ENCODE measurements at regions not wholly inside any gene's neighbourhood (a gene's known extent, or its start where the extent isn't known, plus 50 kb on each side); places are given as distances from the start of the nearest gene placed in this dataset.
"Not testable (repeated sequence)": the region's sequence is repeated elsewhere in the genome, so short reads cannot be mapped to it uniquely, and the experiment has no call there.

DNA sequence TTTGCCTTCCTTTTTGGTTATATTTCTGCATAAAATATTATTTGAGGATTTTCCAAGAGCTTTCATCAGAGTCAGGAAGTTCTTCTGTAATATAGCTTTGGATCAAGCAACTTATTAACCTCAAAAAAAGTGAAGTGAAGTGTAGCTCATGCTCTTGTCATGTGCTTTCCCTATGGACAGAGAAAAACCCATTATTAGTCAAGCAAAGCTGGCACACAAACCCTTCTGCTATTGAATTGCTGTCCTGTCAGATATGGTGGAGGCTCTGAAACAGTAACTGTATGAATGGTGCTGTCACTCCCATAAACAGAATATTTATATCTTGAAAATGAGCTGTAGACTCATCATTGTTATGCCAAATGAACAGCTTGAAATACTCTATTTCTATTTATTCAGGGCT is 1533.3 kb downstream of the RPIA start:
- DNase-seq (ENCODE audit: low read depth): not testable (repeated sequence)

GRCh38 chr2:90226465-90227072 is 1535.1 kb downstream of the RPIA start:
- not testable (repeated sequence) for DNase-seq (ENCODE audit: low read depth)

DNA sequence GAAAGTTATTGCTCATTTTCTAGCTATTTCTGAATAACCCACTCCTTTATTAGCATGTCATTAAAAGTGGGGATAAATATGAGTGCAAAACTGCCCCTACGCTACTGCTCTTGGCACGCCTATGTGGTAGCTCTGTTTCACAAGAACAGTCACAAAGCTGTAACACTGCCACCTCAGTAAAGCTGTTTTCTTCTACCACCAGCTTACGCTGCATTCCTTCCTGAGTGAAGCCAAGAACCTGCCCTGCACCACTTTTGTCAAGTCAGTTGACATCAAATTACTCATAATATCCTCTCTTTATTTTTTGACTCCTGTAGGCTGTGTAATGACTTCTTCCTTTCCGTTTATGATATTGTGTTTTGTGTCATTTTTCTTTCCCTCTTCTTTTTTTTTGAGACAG is 1539.7 kb downstream of the RPIA start:
- DNase-seq (ENCODE audit: low read depth): not testable (repeated sequence)

DNA sequence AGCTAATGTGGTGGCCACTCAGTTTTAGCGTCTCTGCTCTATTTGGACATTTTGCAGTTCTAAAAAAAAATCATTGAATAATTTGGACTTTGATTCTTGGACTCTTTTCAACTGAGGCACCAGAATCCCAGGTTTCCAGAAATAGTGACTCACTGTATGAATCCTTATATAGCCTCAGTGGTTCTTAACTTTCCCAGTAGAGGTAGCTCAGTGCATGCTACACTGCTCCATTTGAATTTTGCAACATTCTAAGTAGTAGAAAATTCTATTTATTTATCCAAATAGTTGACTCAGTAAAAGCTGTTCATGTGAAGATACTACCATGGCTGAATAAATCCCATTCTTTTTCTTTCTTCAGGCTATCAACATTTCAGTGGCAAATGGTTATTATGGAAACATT is 1544.0 kb downstream of the RPIA start:
- DNase-seq (ENCODE audit: low read depth): not testable (repeated sequence)

- DNase-seq (ENCODE audit: low read depth): not testable (repeated sequence)
Observed at GRCh38 chr2:90237923-90238361, 1546.5 kb downstream of the RPIA start.

DNA sequence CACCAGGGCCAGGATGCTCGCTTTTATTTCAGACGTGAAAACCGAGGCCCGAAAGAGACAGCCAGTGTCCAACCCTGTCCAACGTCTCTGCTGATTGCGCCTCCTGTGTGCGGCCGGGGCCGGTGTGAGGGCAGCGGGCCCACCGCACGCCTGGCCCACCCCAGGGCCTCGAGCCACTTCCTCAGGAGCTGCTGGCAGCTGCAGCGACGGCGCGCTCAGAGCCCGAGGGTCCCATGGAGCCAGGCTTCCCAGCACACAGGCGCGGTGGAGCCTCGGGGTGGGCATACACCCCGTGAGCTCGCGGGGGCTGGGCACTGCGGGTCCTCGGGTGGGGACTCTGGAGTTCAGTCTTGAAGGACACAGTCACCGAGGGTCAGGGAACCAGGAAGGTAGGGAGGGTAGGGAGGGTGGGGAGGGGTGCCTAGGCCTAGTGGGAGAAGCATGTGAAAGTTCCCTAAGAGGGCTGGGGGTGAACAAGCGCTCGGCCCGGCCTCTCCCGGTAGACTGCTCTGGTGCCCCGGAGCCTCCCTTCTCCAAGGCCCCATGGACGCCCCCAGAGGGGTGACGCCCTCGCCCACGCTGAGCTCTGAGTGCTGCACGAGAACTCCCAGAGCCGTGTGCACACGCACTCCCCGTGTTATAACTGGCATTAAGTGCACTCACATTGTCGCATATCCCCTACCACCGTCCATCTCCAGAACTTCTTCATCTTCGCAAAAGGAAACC is 1547.2 kb downstream of the RPIA start:
- DNase-seq (ENCODE audit: low read depth): not testable (repeated sequence)

GRCh38 chr2:90239769-90240168 is 1548.3 kb downstream of the RPIA start:
- not testable (repeated sequence) for DNase-seq (ENCODE audit: low read depth)

- not testable (repeated sequence) for DNase-seq (ENCODE audit: low read depth)
Observed at GRCh38 chr2:90244902-90245765, 1553.7 kb downstream of the RPIA start.

- not testable (repeated sequence) for DNase-seq (ENCODE audit: low read depth)
Observed at GRCh38 chr2:90248400-90248799, 1556.9 kb downstream of the RPIA start.

- DNase-seq (ENCODE audit: low read depth): not testable (repeated sequence)
Observed at GRCh38 chr2:90250350-90250749, 1558.9 kb downstream of the RPIA start.

DNA sequence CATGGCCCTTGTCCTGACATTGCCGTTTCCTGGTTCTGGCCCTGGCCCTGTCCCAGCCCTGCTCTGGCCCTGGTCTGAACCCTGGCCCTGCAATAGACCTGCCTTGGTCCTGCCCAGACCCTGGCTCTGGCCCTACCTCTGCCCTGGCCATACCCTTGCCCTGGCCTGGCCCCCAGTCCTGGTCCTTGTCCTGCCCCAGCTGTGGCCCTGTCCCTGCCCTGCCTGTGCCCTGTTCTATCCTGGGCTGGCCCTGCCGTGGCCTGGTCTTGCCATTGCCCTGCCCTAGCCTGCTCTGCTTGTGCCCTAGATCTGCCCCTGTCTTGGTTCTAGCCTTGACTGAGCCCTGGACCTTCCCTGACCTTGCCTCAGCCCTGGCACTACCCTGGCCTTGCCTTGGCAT is 1560.1 kb downstream of the RPIA start:
- DNase-seq (ENCODE audit: low read depth): not testable (repeated sequence)

GRCh38 chr2:90253306-90253705 is 1561.8 kb downstream of the RPIA start:
- DNase-seq (ENCODE audit: low read depth): not testable (repeated sequence)

- not testable (repeated sequence) for DNase-seq (ENCODE audit: low read depth)
Observed at GRCh38 chr2:90266888-90267287, 1575.4 kb downstream of the RPIA start.

DNA sequence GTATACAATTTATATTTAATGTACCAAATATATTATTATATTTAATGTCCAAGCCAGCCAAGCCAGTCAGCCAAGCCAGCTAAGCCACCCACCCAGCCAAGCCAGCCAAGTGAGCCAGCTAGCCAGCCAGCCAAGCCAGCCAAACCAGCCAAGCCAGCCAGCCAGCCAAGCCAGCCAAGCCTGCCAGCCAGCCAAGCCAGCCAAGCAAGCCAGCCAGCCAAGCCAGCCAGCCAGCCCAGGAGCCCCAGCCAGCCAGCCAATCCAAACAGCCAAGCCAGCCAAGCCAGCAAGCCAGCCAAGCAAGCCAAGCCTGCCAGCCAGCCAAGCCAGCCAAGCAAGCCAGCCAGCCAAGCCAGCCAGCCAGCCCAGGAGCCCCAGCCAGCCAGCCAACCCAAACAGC is 1596.3 kb downstream of the RPIA start:
- not testable (repeated sequence) for DNase-seq (ENCODE audit: low read depth)

GRCh38 chr2:90288396-90288795 is 1596.9 kb downstream of the RPIA start:
- DNase-seq (ENCODE audit: low read depth): not testable (repeated sequence)

DNA sequence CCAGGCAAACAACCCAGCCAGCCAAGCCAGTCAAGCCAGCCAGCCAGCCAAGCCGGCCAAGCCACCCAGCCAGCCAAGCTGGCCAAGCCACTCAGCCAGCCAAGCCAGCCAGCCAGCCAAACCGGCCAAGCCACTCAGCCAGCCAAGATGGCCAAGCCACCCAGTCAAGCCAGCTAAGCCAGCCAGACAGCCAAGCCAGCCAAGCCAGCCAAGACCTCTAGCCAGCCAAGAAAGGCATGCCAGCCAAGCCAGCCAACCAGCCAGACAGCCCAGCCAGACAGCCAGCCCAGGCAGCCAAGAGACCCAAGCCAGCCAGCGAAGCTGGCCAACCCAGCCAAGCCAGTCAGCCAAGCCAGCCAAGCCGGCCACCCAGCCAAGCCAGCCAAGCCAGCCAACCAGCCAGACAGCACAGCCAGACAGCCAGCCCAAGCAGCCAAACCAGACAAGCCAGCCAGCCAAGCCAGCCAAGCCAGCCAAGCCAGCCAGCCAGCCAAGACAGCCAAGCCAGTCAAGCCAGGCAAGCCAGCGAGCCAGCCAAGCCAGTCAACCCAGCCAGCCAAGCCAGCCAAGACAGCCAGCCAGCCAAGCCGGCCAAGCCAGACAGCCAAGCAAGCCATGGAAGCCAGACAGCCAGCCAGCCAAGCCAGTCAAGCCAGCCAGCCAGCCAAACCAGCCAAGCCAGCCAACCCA is 1598.0 kb downstream of the RPIA start:
- not testable (repeated sequence) for DNase-seq (ENCODE audit: low read depth)

- DNase-seq (ENCODE audit: low read depth): not testable (repeated sequence)
Observed at GRCh38 chr2:90290701-90291100, 1599.2 kb downstream of the RPIA start.

DNA sequence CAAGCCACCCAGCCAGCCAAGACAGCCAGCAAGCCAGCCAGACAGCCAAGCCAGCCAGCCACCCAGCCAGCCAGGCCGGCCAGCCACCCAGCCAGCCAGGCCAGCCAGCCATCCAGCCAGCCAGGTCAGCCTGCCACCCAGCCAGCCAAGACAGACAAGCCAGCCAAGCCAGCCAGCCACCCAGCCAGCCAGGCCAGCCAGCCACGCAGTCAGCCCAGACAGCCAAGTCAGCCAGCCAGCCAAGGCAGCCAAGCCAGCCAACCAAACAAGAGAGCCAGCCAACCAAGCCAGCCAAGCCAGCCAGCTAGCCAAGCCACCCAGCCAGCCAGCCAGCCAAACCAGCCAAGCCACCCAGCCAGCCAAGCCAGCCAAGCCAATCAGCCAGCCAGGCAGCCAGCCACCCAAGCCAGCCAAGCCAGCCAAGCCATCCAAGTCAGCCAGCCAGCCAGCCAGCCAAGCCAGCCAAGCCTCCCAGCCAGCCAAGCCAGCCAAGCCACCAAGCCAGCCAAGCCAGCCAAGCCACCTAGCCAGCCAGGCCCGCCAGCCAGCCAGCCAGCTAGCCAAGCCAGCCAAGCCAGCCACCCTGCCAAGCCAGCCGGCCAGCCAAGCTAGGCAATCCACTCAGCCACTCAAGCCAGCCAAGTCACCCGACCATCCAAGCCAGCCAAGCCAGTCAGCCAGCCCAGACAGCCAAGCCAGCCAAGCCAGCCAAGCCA is 1599.9 kb downstream of the RPIA start:
- DNase-seq (ENCODE audit: low read depth): peak; percentile 0

GRCh38 chr2:90291934-90292333 is 1600.5 kb downstream of the RPIA start:
- DNase-seq (ENCODE audit: low read depth): not testable (repeated sequence)

DNA sequence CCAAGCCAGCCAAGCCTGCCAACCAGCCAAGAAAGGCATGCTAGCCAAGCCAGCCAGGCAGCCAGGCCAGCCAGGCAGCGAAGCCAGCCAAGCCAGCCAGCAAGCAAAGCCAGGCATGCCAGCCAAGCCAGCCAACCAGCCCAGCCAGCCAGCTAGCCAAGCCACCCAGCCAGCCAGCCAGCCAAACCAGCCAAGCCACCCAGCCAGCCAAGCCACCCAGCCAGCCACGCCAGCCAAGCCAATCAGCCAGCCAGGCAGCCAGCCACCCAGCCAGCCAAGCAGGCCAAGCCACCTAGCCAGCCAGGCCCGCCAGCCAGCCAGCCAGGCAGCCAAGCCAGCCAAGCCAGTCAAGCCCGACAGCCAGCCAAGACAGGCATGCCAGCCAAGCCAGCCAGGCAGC is 1601.0 kb downstream of the RPIA start:
- DNase-seq (ENCODE audit: low read depth): not testable (repeated sequence)

GRCh38 chr2:90293224-90293623 is 1601.8 kb downstream of the RPIA start:
- not testable (repeated sequence) for DNase-seq (ENCODE audit: low read depth)

All from ELR (cell line).